Left forelimb (tissue), 1 donor: ENCODE measurements at regions not wholly inside any gene's neighbourhood (a gene's known extent, or its start where the extent isn't known, plus 50 kb on each side); places are given as distances from the start of the nearest gene placed in this dataset.

Experiments
- DNase-seq: peaks from one replicate; pipeline ENCODE4 v3.0.0-alpha.2; 2018; ENCODE audit warnings: low spot score

- no peak for DNase-seq
Observed at GRCh38 chr5:2029206-2029605, 146.5 kb upstream of the IRX4 start.

- no peak for DNase-seq
Observed at GRCh38 chr5:2027790-2028189, 145.1 kb upstream of the IRX4 start.

GRCh38 chr5:2024986-2025721, 142.4 kb upstream of the IRX4 start:
- DNase-seq = no peak

GRCh38 chr5:2023196-2023595, 140.5 kb upstream of the IRX4 start:
- no peak for DNase-seq

GRCh38 chr5:2022436-2022835, 139.7 kb upstream of the IRX4 start:
- DNase-seq = no peak

GRCh38 chr5:2021484-2022176, 138.9 kb upstream of the IRX4 start:
- DNase-seq = no peak

- no peak for DNase-seq
Observed at GRCh38 chr5:2020730-2021129, 138.0 kb upstream of the IRX4 start.

- no peak for DNase-seq
Observed at GRCh38 chr5:2019716-2020115, 137.0 kb upstream of the IRX4 start.

GRCh38 chr5:2018390-2018724, 135.6 kb upstream of the IRX4 start:
- DNase-seq = no peak

- DNase-seq = no peak
Observed at GRCh38 chr5:2017540-2018389, 135.0 kb upstream of the IRX4 start.

- DNase-seq = no peak
Observed at GRCh38 chr5:2015961-2016360, 133.2 kb upstream of the IRX4 start.

GRCh38 chr5:2015124-2015848, 132.6 kb upstream of the IRX4 start:
- DNase-seq = no peak

- DNase-seq = no peak
Observed at GRCh38 chr5:2014058-2014610, 131.4 kb upstream of the IRX4 start.

- no peak for DNase-seq
Observed at GRCh38 chr5:2013301-2014057, 130.8 kb upstream of the IRX4 start.

- no peak for DNase-seq
Observed at GRCh38 chr5:2012885-2013284, 130.2 kb upstream of the IRX4 start.

GRCh38 chr5:2011481-2012411, 129.0 kb upstream of the IRX4 start:
- no peak for DNase-seq

- no peak for DNase-seq
Observed at GRCh38 chr5:2010940-2011339, 128.2 kb upstream of the IRX4 start.

GRCh38 chr5:2009986-2010914, 127.5 kb upstream of the IRX4 start:
- no peak for DNase-seq
